ENCODE measurements at regions not wholly inside any gene's neighbourhood (a gene's known extent, or its start where the extent isn't known, plus 50 kb on each side); places are given as distances from the start of the nearest gene placed in this dataset.

DNA sequence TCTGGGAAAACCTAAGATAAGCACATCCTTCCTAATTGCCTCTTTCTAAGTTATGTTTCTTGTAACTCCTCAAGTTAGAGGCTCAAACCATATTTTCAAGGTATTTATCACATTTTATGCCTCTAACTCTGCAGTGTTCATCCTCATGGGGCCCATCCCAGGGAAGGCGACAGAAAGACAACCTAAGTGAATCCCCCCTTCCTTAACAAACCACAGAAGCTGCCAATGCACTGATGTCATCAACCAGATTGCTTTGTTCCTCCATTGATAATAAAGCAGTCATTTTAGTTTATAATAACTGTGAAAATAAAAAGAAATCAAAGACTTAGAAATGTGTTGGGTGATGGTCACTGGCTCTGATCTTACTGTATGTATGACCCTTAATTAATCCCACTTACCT is 119.5 kb upstream of the TCF21 start:
- Histone ChIP-seq H3K4me3 (no peak overlapping the region), H3K36me3 (no peaks in the 10 kb centered on the region), H3K9me3 (no peaks in the 10 kb centered on the region), H3K27ac (no peak overlapping the region), H3K27me3 (no peaks in the 10 kb centered on the region), H3K4me1 (no peaks in the 10 kb centered on the region)
- ATAC-seq (no peak), FAIRE-seq (no peak), DNase-seq (no peak)
- 76 to 84% methylated on average over 1 of the region's 1 CpG for WGBS, 2 donors
- intact Hi-C loops (cut with DNase I): no loop called here
- TF ChIP-seq, protein P1, sequence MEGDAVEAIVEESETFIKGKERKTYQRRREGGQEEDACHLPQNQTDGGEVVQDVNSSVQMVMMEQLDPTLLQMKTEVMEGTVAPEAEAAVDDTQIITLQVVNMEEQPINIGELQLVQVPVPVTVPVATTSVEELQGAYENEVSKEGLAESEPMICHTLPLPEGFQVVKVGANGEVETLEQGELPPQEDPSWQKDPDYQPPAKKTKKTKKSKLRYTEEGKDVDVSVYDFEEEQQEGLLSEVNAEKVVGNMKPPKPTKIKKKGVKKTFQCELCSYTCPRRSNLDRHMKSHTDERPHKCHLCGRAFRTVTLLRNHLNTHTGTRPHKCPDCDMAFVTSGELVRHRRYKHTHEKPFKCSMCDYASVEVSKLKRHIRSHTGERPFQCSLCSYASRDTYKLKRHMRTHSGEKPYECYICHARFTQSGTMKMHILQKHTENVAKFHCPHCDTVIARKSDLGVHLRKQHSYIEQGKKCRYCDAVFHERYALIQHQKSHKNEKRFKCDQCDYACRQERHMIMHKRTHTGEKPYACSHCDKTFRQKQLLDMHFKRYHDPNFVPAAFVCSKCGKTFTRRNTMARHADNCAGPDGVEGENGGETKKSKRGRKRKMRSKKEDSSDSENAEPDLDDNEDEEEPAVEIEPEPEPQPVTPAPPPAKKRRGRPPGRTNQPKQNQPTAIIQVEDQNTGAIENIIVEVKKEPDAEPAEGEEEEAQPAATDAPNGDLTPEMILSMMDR (IDR thresholded peaks at IDR 0.05): no peak

DNA sequence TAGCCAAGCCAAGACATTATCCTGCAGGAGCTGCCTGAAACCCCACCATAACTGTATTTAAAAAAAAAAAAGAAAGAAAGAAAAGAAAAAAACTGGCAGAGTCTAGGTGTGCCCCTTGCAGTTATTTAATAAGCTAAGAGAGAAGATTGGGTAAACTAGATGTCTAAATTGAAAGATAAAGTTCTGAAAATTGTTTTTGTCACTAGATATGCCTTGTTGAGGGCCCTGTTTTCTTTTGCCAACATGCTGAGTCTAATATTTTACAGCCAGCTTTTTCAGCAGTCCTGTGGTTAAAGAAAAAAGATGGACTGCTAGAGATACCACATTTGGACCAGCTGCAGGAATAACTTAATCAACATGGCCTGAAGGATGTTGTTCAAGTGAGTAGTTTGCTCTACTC is 116.3 kb upstream of the TCF21 start:
- Histone ChIP-seq H3K9me3 (no peaks in the 10 kb centered on the region), H3K4me1 (no peaks in the 10 kb centered on the region), H3K4me3 (no peak overlapping the region), H3K27me3 (no peaks in the 10 kb centered on the region), H3K27ac (no peak overlapping the region), H3K36me3 (no peaks in the 10 kb centered on the region)
- no peak for DNase-seq
- TF ChIP-seq, protein P1 (IDR thresholded peaks at IDR 0.05): no peak
- no peak for FAIRE-seq
- no peak for ATAC-seq
- intact Hi-C loops (cut with DNase I): no loop called here

DNA sequence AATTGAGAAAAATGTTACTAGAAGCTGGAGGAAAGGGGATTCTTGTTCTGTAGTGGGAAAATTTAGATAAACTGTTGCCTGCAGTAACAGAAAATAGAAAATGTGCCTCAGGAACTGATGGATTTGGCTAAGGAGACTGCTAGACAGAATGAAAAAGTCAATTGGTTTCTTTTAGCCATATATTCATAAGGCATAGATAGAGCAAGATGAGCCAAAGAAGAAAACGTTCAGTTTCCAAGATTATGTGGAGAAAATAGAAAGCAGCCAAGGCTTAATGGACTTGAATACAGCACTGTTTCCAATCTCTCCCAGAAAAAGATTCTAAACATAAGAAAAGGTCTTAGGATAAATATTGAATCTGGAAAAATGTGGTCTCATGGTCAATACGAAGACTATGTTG is 115.1 kb upstream of the TCF21 start:
- Histone ChIP-seq H3K4me3 (no peak overlapping the region), H3K4me1 (no peaks in the 10 kb centered on the region), H3K9me3 (no peaks in the 10 kb centered on the region), H3K27me3 (no peaks in the 10 kb centered on the region), H3K36me3 (no peaks in the 10 kb centered on the region), H3K27ac (no peak overlapping the region)
- 41 to 59% methylated on average over 2 of the region's 2 CpGs for WGBS, 2 donors
- TF ChIP-seq, protein P1 (IDR thresholded peaks at IDR 0.05): no peak
- ATAC-seq (no peak), FAIRE-seq (no peak), DNase-seq (no peak)
- intact Hi-C loops (cut with DNase I): no loop called here

DNA sequence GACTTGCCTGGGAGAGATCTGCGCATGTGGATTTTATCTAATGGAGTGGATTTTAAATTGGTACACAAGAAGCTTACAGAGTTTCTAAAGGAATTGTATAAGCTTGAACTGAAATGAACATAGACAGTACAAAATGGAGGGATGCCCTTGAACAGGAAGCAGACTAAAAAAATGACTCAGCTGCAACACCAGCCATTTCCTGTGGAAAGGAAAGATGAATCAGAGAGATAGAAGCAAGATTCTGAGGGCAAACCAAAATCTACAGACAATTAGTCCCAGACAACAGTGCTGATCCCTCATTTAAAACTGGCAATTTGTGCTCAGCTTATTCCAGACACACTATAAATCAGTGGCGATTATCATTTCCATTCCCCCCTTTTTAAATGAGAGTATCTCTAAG is 114.6 kb upstream of the TCF21 start:
- TF ChIP-seq, protein P1 (IDR thresholded peaks at IDR 0.05): no peak
- ATAC-seq (no peak), DNase-seq (no peak), FAIRE-seq (no peak)
- H3K4me1 ChIP-seq: no peaks in the 10 kb centered on the region
- H3K36me3 ChIP-seq: no peaks in the 10 kb centered on the region
- H3K4me3 ChIP-seq: no peak overlapping the region
- H3K27ac ChIP-seq: no peak overlapping the region
- intact Hi-C loops (cut with DNase I): no loop called here
- 89 to 92% methylated on average over 2 of the region's 2 CpGs for WGBS, 2 donors
- H3K9me3 ChIP-seq: no peaks in the 10 kb centered on the region
- no peaks in the 10 kb centered on the region for H3K27me3 ChIP-seq

DNA sequence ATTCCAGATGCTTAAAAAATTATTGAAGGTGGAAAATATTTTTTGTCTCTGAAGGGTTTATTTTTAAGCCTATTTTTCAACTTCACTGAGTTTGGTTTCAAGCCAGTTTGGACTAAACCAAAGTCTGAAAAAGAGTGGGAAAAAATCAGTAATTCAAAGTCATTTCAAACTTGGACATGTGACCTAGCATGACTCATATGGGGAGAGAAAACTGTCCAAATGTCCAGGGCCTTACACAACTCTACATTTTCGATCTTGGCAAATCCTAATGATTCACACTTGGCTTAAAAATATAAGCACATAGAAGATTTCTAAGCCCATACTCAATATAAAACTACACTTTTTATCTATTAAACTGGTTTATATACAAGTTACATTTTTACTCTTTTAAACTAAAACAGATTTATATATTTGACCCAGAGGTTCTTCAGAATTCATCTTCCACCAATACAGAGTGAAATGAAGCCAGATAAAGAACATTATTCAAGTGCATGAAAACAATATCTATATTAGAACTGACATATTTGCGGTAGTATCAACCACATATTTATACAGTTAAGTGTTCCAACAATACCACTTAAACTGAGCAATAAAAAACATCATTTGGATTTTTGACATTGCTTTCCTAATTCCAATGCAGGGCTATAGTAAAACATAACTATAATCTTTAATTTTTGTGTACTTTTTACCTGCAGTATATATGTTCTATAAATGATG is 110.3 kb upstream of the TCF21 start:
- intact Hi-C loops (cut with DNase I): no loop called here
- 62 to 64% methylated on average over 2 of the region's 2 CpGs for WGBS, 2 donors
- TF ChIP-seq, protein P1 (IDR thresholded peaks at IDR 0.05): no peak
- ATAC-seq: peak in 2 of 4 donors; percentile 15 to 18
- peak; percentile 64 for FAIRE-seq
- Histone ChIP-seq H3K9me3 (no peaks in the 10 kb centered on the region), H3K27ac (no peak overlapping the region), H3K4me3 (no peak overlapping the region), H3K4me1 (no peaks in the 10 kb centered on the region), H3K27me3 (no peaks in the 10 kb centered on the region), H3K36me3 (no peaks in the 10 kb centered on the region)
- DNase-seq: no peak
